HL-60 (cell line): ENCODE measurements at regions not wholly inside any gene's neighbourhood (a gene's known extent, or its start where the extent isn't known, plus 50 kb on each side); places are given as distances from the start of the nearest gene placed in this dataset.

Experiments used
- DNase-seq, 2 experiments: peaks; one replicate each; pipeline ENCODE4 v3.0.0-alpha.2; 2010 to 2020; ENCODE audit warnings: low read depth in 1 of 2, low spot score in 1 of 2
- H3K27ac ChIP-seq: fragments of 250-450 bp; sonication (Bioruptor Pico); replicated peaks from 2 replicates; pipeline ENCODE4 v1.5.1; 2020; ENCODE audit warnings: mild to moderate bottlenecking, moderate library complexity
- H3K27me3 ChIP-seq: fragments of 250-450 bp; sonication (Bioruptor Pico); 2 replicates; pipeline ENCODE4 v1.5.1; 2021; ENCODE audit warnings: mild to moderate bottlenecking, moderate library complexity; ENCODE audit not compliant: insufficient read depth, poor library complexity, severe bottlenecking
- H3K4me3 ChIP-seq: replicated peaks from 2 replicates; pipeline ENCODE4 v1.5.1; 2011; ENCODE audit warnings: mild to moderate bottlenecking, control low read depth, low read length; ENCODE audit not compliant: insufficient read depth
- GABPA ChIP-seq: IDR thresholded peaks from 2 replicates; pipeline ENCODE4 v1.6.1; 2012; ENCODE audit warnings: low read depth
- POLR2AphosphoS5 ChIP-seq: IDR thresholded peaks from 2 replicates; pipeline ENCODE4 v1.6.1; 2012; ENCODE audit warnings: low read depth
- REST ChIP-seq: IDR thresholded peaks from 2 replicates; pipeline ENCODE4 v1.6.1; 2012; ENCODE audit warnings: low read depth; ENCODE audit not compliant: insufficient replicate concordance
- SPI1 ChIP-seq: IDR thresholded peaks from 2 replicates; pipeline ENCODE4 v1.6.1; 2012; ENCODE audit warnings: low read depth, mild to moderate bottlenecking, borderline replicate concordance
- TF ChIP-seq, protein P1 (sequence below): IDR thresholded peaks from one replicate; pipeline ENCODE4 v1.5.1; 2011; ENCODE audit warnings: low read length, control low read depth, inconsistent platforms; ENCODE audit not compliant: insufficient read depth

DNA sequence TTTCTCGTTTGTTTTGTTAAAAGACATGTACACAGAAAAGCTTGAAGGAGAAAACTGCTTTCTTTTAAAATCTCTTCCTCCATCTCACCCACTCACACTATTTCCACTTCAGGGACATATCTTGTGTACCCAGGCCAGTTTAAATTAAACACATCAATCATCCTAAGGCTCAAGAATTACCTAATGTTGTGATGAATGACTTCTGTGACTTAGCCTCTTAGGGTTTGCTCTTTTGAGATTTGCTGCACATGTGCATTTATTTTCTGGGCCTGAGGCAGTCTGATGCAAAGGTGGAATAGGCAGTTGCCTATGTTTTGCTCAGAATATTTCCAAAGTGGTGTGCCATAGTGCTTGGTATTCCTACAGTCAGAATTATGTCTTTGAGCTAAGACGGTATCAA is 439.9 kb upstream of the CHD1 start:
- no peak for DNase-seq
- Histone ChIP-seq H3K27ac (no peak overlapping the region), H3K27me3 (no peaks in the 10 kb centered on the region), H3K4me3 (no peak overlapping the region)
- TF ChIP-seq POLR2AphosphoS5 (no peak), SPI1 (no peak), REST (no peak)
- TF ChIP-seq, protein P1, sequence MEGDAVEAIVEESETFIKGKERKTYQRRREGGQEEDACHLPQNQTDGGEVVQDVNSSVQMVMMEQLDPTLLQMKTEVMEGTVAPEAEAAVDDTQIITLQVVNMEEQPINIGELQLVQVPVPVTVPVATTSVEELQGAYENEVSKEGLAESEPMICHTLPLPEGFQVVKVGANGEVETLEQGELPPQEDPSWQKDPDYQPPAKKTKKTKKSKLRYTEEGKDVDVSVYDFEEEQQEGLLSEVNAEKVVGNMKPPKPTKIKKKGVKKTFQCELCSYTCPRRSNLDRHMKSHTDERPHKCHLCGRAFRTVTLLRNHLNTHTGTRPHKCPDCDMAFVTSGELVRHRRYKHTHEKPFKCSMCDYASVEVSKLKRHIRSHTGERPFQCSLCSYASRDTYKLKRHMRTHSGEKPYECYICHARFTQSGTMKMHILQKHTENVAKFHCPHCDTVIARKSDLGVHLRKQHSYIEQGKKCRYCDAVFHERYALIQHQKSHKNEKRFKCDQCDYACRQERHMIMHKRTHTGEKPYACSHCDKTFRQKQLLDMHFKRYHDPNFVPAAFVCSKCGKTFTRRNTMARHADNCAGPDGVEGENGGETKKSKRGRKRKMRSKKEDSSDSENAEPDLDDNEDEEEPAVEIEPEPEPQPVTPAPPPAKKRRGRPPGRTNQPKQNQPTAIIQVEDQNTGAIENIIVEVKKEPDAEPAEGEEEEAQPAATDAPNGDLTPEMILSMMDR: no peak

DNA sequence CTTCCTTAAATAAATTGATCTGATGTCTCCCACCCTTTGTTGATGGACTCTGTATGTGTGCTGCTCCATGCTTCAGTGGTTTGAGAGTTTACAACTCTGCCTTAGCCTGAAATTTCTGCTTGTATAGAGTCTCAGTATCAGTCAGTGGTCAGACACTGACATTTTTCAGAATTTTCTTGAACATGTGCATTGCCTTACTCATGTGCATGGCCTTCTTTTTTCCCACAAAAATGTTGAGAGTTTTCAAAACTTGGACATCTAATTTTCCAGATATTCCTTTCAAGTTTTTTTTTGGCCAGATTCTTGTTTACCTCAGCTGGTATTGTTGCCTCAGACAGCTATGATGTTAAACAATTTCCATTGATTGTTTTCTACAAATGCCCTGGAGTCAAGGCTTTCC is 427.1 kb upstream of the CHD1 start:
- Histone ChIP-seq H3K4me3 (no peak overlapping the region), H3K27ac (no peak overlapping the region), H3K27me3 (no peaks in the 10 kb centered on the region)
- no peak for DNase-seq
- TF ChIP-seq SPI1 (no peak), POLR2AphosphoS5 (no peak), GABPA (no peak), REST (no peak)
- TF ChIP-seq, protein P1: no peak

DNA sequence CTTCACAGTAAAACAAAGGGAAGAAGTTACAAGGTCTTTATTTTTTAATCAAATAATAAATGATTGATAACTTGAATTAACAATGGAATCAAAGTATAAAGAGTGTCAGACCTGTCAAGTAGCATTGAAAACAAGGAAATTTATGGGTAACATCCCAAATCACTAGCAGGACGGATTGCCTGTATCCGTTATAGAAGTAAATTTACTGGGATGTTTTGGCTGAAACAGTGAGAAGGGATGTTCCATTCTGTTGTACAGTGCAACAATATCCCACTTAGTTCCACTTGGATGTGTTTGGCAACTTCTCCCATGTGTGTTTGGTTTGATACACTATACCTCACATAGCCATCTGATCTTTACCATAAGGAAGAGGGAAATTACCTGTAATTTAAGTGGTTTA is 421.0 kb upstream of the CHD1 start:
- no peaks in the 10 kb centered on the region for H3K27me3 ChIP-seq
- no peak overlapping the region for H3K27ac ChIP-seq
- DNase-seq: no peak
- TF ChIP-seq REST (no peak), SPI1 (no peak), POLR2AphosphoS5 (no peak), GABPA (no peak)
- TF ChIP-seq, protein P1: no peak
- no peak overlapping the region for H3K4me3 ChIP-seq
